HepG2 (cell line): ENCODE measurements at regions not wholly inside any gene's neighbourhood (a gene's known extent, or its start where the extent isn't known, plus 50 kb on each side); places are given as distances from the start of the nearest gene placed in this dataset.

Experiments used
- DRAP1 ChIP-seq: IDR thresholded peaks from 2 replicates; pipeline ENCODE4 v1.6.1; 2016; ENCODE audit warnings: missing genetic modification reagents, missing compliant biosample characterization
- FOXA1 ChIP-seq, 2 experiments: fragments of 450-650 bp in 1 of 2; sonication (generic) in 1 of 2; formaldehyde crosslinking in 1 of 2; IDR thresholded peaks; 2 replicates each; pipeline versions ENCODE4 v1.4.0 to v1.6.1; 2016 to 2020; ENCODE audit warnings: missing genetic modification reagents in 1 of 2
- GTF3A ChIP-seq: sonication (generic); formaldehyde crosslinking; conservative IDR thresholded peaks from 2 replicates; pipeline ENCODE4 v1.4.0; 2020; ENCODE audit warnings: mild to moderate bottlenecking, missing genetic modification reagents
- HBP1 ChIP-seq: IDR thresholded peaks from 2 replicates; pipeline ENCODE4 v1.6.1; 2016; ENCODE audit warnings: low read depth, control low read depth
- IKZF1 ChIP-seq: fragments of 450-650 bp; IDR thresholded peaks from 2 replicates; pipeline ENCODE4 v1.7.1; 2016
- MLX ChIP-seq: IDR thresholded peaks from 2 replicates; pipeline ENCODE4 v1.6.1; 2016
- PLSCR1 ChIP-seq: sonication (generic); formaldehyde crosslinking; IDR thresholded peaks from 2 replicates; pipeline ENCODE4 v1.5.0; 2020; ENCODE audit warnings: missing genetic modification reagents, mild to moderate bottlenecking, borderline replicate concordance
- PRPF4 ChIP-seq: fragments of 200-400 bp; formaldehyde crosslinking; IDR thresholded peaks from 2 replicates; pipeline ENCODE4 v1.6.1; 2016; ENCODE audit warnings: low read length, low read depth; ENCODE audit not compliant: poor library complexity, severe bottlenecking
- TCF7L2 ChIP-seq: IDR thresholded peaks from 2 replicates; pipeline ENCODE4 v1.6.1; 2011; ENCODE audit warnings: mild to moderate bottlenecking, low read depth, low read length, moderate library complexity
- ZFP36 ChIP-seq: fragments of 150-350 bp; IDR thresholded peaks from 2 replicates; pipeline ENCODE4 v1.6.1; 2018; ENCODE audit warnings: borderline replicate concordance, low read length, low read depth; ENCODE audit not compliant: partially characterized antibody
- ZFP36L1 ChIP-seq: sonication (generic); formaldehyde crosslinking; IDR thresholded peaks from 2 replicates; pipeline ENCODE4 v1.8.0; 2022; ENCODE audit warnings: mild to moderate bottlenecking, missing genetic modification reagents, moderate library complexity
- ZIK1 ChIP-seq: sonication (generic); formaldehyde crosslinking; IDR thresholded peaks from 2 replicates; pipeline ENCODE4 v1.5.0; 2020; ENCODE audit warnings: mild to moderate bottlenecking, low read depth, missing genetic modification reagents, borderline replicate concordance
- ZNF180 ChIP-seq: sonication (generic); formaldehyde crosslinking; IDR thresholded peaks from 2 replicates; pipeline ENCODE4 v1.4.0; 2020; ENCODE audit warnings: low read depth, missing genetic modification reagents, borderline replicate concordance
- ZNF281 ChIP-seq: sonication (generic); formaldehyde crosslinking; IDR thresholded peaks from 2 replicates; pipeline ENCODE4 v1.4.0; 2020; ENCODE audit warnings: missing genetic modification reagents, borderline replicate concordance
- ZNF614 ChIP-seq: IDR thresholded peaks from 2 replicates; pipeline ENCODE4 v1.6.1; 2018; ENCODE audit warnings: missing biosample characterization, missing genetic modification reagents, inconsistent platforms, borderline replicate concordance
- ZNF781 ChIP-seq: sonication (generic); formaldehyde crosslinking; IDR thresholded peaks from 2 replicates; pipeline ENCODE4 v1.5.1; 2020; ENCODE audit warnings: borderline replicate concordance, mild to moderate bottlenecking, missing genetic modification reagents; ENCODE audit errors: not compliant biosample characterization
- TF ChIP-seq, protein P1 (sequence below): sonication (generic); formaldehyde crosslinking; IDR thresholded peaks from 2 replicates; pipeline ENCODE4 v1.4.0; 2020; ENCODE audit warnings: missing genetic modification reagents
- TF ChIP-seq, protein P2 (sequence below): sonication (generic); formaldehyde crosslinking; IDR thresholded peaks from 2 replicates; pipeline ENCODE4 v1.4.0; 2020; ENCODE audit warnings: missing genetic modification reagents

DNA sequence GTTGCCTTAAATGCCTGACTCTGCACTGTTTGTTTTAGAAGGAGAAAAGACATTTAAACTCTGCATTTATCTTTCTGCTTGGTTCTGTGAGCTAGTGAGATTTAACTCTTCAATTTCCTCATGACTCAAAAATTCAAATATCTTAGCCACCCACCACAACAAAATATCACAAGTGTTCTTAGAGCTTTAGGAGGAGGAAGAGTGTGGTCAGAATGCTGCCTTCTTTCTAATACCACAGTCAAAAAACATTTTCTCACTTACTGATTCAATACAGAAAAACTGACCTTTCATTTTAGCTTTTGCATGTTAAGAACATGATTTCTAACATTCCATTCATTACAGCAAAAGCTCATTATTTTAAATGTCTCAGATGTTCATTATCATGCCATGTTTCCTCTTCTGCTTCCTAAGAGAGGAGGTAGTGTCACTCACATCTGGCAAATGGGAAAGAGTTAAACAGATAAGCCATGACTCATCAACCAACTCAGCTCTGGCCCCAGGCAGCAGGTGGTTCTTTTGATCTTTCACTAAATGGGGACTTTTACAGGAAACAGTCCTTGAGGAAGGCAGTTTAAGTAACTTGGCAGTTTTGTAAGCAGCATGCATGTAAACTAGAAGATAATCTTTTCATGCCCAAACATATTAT lies 56.4 kb upstream of the RNU6-8 start (continued):
- TF ChIP-seq ZNF180 (CRISPR knock-in tag) (no peak), DRAP1 (CRISPR knock-in tag) (peak; percentile 52; the same call in 1 of the 2 replicates), IKZF1 (no peak), HBP1 (no peak), ZNF781 (CRISPR knock-in tag) (no peak), GTF3A (CRISPR knock-in tag) (no peak), ZIK1 (no peak), ZFP36 (no peak), TCF7L2 (peak; percentile 49; the same call in 1 of the 2 replicates), PRPF4 (no peak), ZNF614 (CRISPR knock-in tag) (peak; percentile 54; the same call in 1 of the 2 replicates), MLX (CRISPR knock-in tag) (0 out of 2 replicates have a peak, but pooled peaks have one; percentile 30), ZNF281 (CRISPR knock-in tag) (0 out of 2 replicates have a peak, but pooled peaks have one; percentile 27), FOXA1 (IDR thresholded peaks at IDR 0.05) (no peak), FOXA1 (CRISPR knock-in tag; IDR thresholded peaks at IDR 0.05) (0 out of 2 replicates have a peak, but pooled peaks have one; percentile 20), ZFP36L1 (CRISPR knock-in tag) (peak; percentile 91; the same call in 1 of the 2 replicates), PLSCR1 (CRISPR knock-in tag) (no peak)
- TF ChIP-seq, protein P1, sequence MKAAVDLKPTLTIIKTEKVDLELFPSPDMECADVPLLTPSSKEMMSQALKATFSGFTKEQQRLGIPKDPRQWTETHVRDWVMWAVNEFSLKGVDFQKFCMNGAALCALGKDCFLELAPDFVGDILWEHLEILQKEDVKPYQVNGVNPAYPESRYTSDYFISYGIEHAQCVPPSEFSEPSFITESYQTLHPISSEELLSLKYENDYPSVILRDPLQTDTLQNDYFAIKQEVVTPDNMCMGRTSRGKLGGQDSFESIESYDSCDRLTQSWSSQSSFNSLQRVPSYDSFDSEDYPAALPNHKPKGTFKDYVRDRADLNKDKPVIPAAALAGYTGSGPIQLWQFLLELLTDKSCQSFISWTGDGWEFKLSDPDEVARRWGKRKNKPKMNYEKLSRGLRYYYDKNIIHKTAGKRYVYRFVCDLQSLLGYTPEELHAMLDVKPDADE, result no peak
- TF ChIP-seq, protein P2, sequence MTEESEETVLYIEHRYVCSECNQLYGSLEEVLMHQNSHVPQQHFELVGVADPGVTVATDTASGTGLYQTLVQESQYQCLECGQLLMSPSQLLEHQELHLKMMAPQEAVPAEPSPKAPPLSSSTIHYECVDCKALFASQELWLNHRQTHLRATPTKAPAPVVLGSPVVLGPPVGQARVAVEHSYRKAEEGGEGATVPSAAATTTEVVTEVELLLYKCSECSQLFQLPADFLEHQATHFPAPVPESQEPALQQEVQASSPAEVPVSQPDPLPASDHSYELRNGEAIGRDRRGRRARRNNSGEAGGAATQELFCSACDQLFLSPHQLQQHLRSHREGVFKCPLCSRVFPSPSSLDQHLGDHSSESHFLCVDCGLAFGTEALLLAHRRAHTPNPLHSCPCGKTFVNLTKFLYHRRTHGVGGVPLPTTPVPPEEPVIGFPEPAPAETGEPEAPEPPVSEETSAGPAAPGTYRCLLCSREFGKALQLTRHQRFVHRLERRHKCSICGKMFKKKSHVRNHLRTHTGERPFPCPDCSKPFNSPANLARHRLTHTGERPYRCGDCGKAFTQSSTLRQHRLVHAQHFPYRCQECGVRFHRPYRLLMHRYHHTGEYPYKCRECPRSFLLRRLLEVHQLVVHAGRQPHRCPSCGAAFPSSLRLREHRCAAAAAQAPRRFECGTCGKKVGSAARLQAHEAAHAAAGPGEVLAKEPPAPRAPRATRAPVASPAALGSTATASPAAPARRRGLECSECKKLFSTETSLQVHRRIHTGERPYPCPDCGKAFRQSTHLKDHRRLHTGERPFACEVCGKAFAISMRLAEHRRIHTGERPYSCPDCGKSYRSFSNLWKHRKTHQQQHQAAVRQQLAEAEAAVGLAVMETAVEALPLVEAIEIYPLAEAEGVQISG, result no peak
